ENCODE measurements at regions not wholly inside any gene's neighbourhood (a gene's known extent, or its start where the extent isn't known, plus 50 kb on each side); places are given as distances from the start of the nearest gene placed in this dataset.

GRCh38 chrX:39450234-39450977 is 647.4 kb downstream of the BCOR start:
- Histone ChIP-seq H3K4me1 (ENCODE audit: insufficient read depth, low read length) (no peaks in the 10 kb centered on the region), H3K9me3 (ENCODE audit: low read length) (no peaks in the 10 kb centered on the region), H3F3A (ENCODE audit: low read length, unreplicated experiment) (no peaks in the 10 kb centered on the region), H3K79me2 (ENCODE audit: low read length) (no peaks in the 10 kb centered on the region), H3K4me3 (ENCODE audit: low read length) (no peak overlapping the region), H4K20me1 (ENCODE audit: low read length) (no peaks in the 10 kb centered on the region), H3K27me3 (ENCODE audit: low read length) (0 out of 2 replicates have a peak, but pooled peaks cover 7% of the 10 kb centered on the region), H3K9ac (ENCODE audit: low read length) (no peak overlapping the region), H3K4me2 (ENCODE audit: low read length) (no peak overlapping the region), H3K9me2 (replicated peaks; ENCODE audit: low read length) (no peaks in the 10 kb centered on the region), H3K27ac (ENCODE audit: low read length) (no peak overlapping the region), H3K36me3 (ENCODE audit: low read depth, low read length) (no peaks in the 10 kb centered on the region), H2AFZ (ENCODE audit: low read length) (no peak overlapping the region)
- CTCF ChIA-PET, result no interaction called here
- intact Hi-C loops (cut with micrococcal nuclease), result no loop called here
- TF ChIP-seq, protein P1, sequence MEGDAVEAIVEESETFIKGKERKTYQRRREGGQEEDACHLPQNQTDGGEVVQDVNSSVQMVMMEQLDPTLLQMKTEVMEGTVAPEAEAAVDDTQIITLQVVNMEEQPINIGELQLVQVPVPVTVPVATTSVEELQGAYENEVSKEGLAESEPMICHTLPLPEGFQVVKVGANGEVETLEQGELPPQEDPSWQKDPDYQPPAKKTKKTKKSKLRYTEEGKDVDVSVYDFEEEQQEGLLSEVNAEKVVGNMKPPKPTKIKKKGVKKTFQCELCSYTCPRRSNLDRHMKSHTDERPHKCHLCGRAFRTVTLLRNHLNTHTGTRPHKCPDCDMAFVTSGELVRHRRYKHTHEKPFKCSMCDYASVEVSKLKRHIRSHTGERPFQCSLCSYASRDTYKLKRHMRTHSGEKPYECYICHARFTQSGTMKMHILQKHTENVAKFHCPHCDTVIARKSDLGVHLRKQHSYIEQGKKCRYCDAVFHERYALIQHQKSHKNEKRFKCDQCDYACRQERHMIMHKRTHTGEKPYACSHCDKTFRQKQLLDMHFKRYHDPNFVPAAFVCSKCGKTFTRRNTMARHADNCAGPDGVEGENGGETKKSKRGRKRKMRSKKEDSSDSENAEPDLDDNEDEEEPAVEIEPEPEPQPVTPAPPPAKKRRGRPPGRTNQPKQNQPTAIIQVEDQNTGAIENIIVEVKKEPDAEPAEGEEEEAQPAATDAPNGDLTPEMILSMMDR (conservative IDR thresholded peaks at IDR 0.05; ENCODE audit: low read depth, low read length), result no peak
- TF ChIP-seq EZH2phosphoT487 (IDR thresholded peaks at IDR 0.05; ENCODE audit: borderline replicate concordance, low read length), result no peak
- no peak for TF ChIP-seq EZH2 (IDR thresholded peaks at IDR 0.05; ENCODE audit: low read length, unreplicated experiment)
- POLR2A ChIA-PET (ENCODE audit: unreplicated experiment), result no interaction called here
- DNase-seq (no peak), ATAC-seq (no peak)
- no TSS peak for BruUV-seq (replicated peaks)

GRCh38 chrX:39451046-39451445 is 646.7 kb downstream of the BCOR start:
- POLR2A ChIA-PET (ENCODE audit: unreplicated experiment), result no interaction called here
- Histone ChIP-seq H3K9me3 (ENCODE audit: low read length) (no peaks in the 10 kb centered on the region), H3K4me1 (ENCODE audit: insufficient read depth, low read length) (no peaks in the 10 kb centered on the region), H3K79me2 (ENCODE audit: low read length) (no peaks in the 10 kb centered on the region), H3K4me3 (ENCODE audit: low read length) (no peak overlapping the region), H4K20me1 (ENCODE audit: low read length) (no peaks in the 10 kb centered on the region), H3F3A (ENCODE audit: low read length, unreplicated experiment) (no peaks in the 10 kb centered on the region), H3K36me3 (ENCODE audit: low read depth, low read length) (no peaks in the 10 kb centered on the region), H3K27ac (ENCODE audit: low read length) (no peak overlapping the region), H2AFZ (ENCODE audit: low read length) (no peak overlapping the region), H3K9ac (ENCODE audit: low read length) (no peak overlapping the region), H3K9me2 (replicated peaks; ENCODE audit: low read length) (no peaks in the 10 kb centered on the region), H3K4me2 (ENCODE audit: low read length) (no peak overlapping the region), H3K27me3 (ENCODE audit: low read length) (0 out of 2 replicates have a peak, but pooled peaks cover 7% of the 10 kb centered on the region)
- no TSS peak for BruUV-seq (replicated peaks)
- intact Hi-C loops (cut with micrococcal nuclease), result no loop called here
- TF ChIP-seq, protein P1 (conservative IDR thresholded peaks at IDR 0.05; ENCODE audit: low read depth, low read length), result no peak
- TF ChIP-seq EZH2phosphoT487 (IDR thresholded peaks at IDR 0.05; ENCODE audit: borderline replicate concordance, low read length) (no peak), EZH2 (IDR thresholded peaks at IDR 0.05; ENCODE audit: low read length, unreplicated experiment) (no peak)
- no peak for DNase-seq
- CTCF ChIA-PET, result no interaction called here
- ATAC-seq, result no peak

DNA sequence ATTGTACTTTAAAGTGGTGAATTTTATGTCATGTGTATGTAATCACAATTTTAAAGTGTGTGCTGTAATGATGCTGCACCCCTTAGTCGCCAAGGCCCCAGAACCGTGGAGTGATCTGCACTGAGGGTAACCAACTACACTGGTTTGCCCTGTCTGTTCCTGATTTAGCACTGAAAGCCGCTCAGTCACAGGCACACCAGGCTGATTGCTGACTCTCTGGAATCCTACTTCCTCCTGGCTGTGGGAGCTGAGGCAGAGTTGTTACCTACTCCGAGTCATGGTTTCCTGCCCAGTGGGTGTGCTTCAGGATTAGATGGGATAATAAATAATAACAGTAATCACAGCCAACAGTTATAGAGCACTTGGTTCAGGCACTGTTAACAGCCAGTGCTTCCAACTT is 645.4 kb downstream of the BCOR start:
- no peaks in the 10 kb centered on the region for H3K36me3 ChIP-seq (ENCODE audit: low read depth, low read length)
- no peaks in the 10 kb centered on the region for H3K9me2 ChIP-seq (replicated peaks; ENCODE audit: low read length)
- 0 out of 2 replicates have a peak, but pooled peaks cover 7% of the 10 kb centered on the region for H3K27me3 ChIP-seq (ENCODE audit: low read length)
- POLR2A ChIA-PET (ENCODE audit: unreplicated experiment), result no interaction called here
- no peaks in the 10 kb centered on the region for H3F3A ChIP-seq (ENCODE audit: low read length, unreplicated experiment)
- no peaks in the 10 kb centered on the region for H4K20me1 ChIP-seq (ENCODE audit: low read length)
- intact Hi-C loops (cut with micrococcal nuclease), result no loop called here
- no peak for TF ChIP-seq EZH2 (IDR thresholded peaks at IDR 0.05; ENCODE audit: low read length, unreplicated experiment)
- TF ChIP-seq, protein P1 (conservative IDR thresholded peaks at IDR 0.05; ENCODE audit: low read depth, low read length), result no peak
- TF ChIP-seq EZH2phosphoT487 (IDR thresholded peaks at IDR 0.05; ENCODE audit: borderline replicate concordance, low read length), result no peak
- H3K79me2 ChIP-seq (ENCODE audit: low read length), result no peaks in the 10 kb centered on the region
- no peak overlapping the region for H2AFZ ChIP-seq (ENCODE audit: low read length)
- BruUV-seq (replicated peaks), result no TSS peak
- no peak overlapping the region for H3K27ac ChIP-seq (ENCODE audit: low read length)
- DNase-seq (no peak), ATAC-seq (no peak)
- H3K4me2 ChIP-seq (ENCODE audit: low read length), result no peak overlapping the region
- H3K9ac ChIP-seq (ENCODE audit: low read length), result no peak overlapping the region
- no peak overlapping the region for H3K4me3 ChIP-seq (ENCODE audit: low read length)
- no peaks in the 10 kb centered on the region for H3K9me3 ChIP-seq (ENCODE audit: low read length)
- H3K4me1 ChIP-seq (ENCODE audit: insufficient read depth, low read length), result no peaks in the 10 kb centered on the region
- CTCF ChIA-PET, result no interaction called here
